Calu3 (cell line): ENCODE measurements at regions not wholly inside any gene's neighbourhood (a gene's known extent, or its start where the extent isn't known, plus 50 kb on each side); places are given as distances from the start of the nearest gene placed in this dataset.

Source experiments
- BruUV-seq: library from RNA; stranded (reverse); fragments of 400-500 nt; replicated peaks from 2 replicates; lab custom pipeline; 2021; lab: Mats Ljungman, UMichigan
- CTCF ChIA-PET: fragments of 300-600 bp; sonication (Branson Sonifier 250); formaldehyde crosslinking; loops from one replicate; lab custom pipeline; 2022; ENCODE audit warnings: antibody characterized with exemption; lab: Charles Lee
- DNase-seq: peaks from one replicate; pipeline ENCODE4 v3.0.0; 2022
- H3K27ac Mint-ChIP-seq: one replicate; pipeline ENCODE4 v1.8.0; 2022; ENCODE audit warnings: mixed read lengths; ENCODE audit not compliant: unreplicated experiment
- H3K27me3 Mint-ChIP-seq: one replicate; pipeline ENCODE4 v1.8.0; 2022; ENCODE audit warnings: mixed read lengths; ENCODE audit not compliant: unreplicated experiment
- H3K36me3 Mint-ChIP-seq: one replicate; pipeline ENCODE4 v1.8.0; 2022; ENCODE audit warnings: mild to moderate bottlenecking, moderate library complexity, mixed read lengths; ENCODE audit not compliant: insufficient read depth, unreplicated experiment
- H3K4me1 Mint-ChIP-seq: one replicate; pipeline ENCODE4 v1.8.0; 2022; ENCODE audit warnings: mild to moderate bottlenecking, low read depth, mixed read lengths; ENCODE audit not compliant: unreplicated experiment
- H3K4me3 Mint-ChIP-seq: one replicate; pipeline ENCODE4 v1.8.0; 2022; ENCODE audit warnings: mild to moderate bottlenecking, low read depth, moderate library complexity, mixed read lengths; ENCODE audit not compliant: unreplicated experiment
- H3K9me3 Mint-ChIP-seq: one replicate; pipeline ENCODE4 v1.8.0; 2022; ENCODE audit warnings: low read depth, mixed read lengths; ENCODE audit not compliant: unreplicated experiment
- intact Hi-C: fragments of 100-400 bp; cut with micrococcal nuclease; formaldehyde crosslinking; loops from one replicate; pipeline ENCODE4 v1.10.0; 2022; ENCODE audit not compliant: unreplicated experiment
- TF ChIP-seq, protein P1 (sequence below): fragments of 200-600 bp; IDR thresholded peaks from one replicate; pipeline ENCODE4 v1.8.0; 2022; ENCODE audit warnings: antibody characterized with exemption; ENCODE audit not compliant: unreplicated experiment

DNA sequence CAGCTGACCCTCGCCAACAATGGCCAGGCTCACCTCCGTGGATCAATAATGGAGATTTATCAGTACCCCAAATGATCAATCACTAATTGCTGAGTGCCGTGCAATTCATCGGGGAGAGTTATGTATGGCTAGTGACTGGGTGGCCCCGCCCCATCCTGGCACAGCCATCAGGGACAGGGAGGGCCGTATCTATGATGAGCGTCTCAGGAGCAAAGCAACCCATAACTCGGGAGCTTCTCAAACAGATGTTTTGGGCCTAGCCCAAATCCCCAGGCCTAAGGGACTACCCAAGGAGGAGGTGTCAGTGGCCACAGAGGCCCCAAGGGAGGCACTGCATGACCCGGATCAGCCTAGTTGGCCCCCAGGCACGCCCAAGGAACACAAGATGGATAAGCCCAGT lies 180.0 kb upstream of the LINGO1 start:
- Mint-ChIP-seq H3K36me3 (no peaks in the 10 kb centered on the region), H3K27ac (no peak overlapping the region), H3K9me3 (no peaks in the 10 kb centered on the region), H3K27me3 (peaks cover 94% of the 10 kb centered on the region), H3K4me1 (no peaks in the 10 kb centered on the region), H3K4me3 (no peak overlapping the region)
- TF ChIP-seq, protein P1, sequence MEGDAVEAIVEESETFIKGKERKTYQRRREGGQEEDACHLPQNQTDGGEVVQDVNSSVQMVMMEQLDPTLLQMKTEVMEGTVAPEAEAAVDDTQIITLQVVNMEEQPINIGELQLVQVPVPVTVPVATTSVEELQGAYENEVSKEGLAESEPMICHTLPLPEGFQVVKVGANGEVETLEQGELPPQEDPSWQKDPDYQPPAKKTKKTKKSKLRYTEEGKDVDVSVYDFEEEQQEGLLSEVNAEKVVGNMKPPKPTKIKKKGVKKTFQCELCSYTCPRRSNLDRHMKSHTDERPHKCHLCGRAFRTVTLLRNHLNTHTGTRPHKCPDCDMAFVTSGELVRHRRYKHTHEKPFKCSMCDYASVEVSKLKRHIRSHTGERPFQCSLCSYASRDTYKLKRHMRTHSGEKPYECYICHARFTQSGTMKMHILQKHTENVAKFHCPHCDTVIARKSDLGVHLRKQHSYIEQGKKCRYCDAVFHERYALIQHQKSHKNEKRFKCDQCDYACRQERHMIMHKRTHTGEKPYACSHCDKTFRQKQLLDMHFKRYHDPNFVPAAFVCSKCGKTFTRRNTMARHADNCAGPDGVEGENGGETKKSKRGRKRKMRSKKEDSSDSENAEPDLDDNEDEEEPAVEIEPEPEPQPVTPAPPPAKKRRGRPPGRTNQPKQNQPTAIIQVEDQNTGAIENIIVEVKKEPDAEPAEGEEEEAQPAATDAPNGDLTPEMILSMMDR, result no peak
- DNase-seq, result no peak
- CTCF ChIA-PET, result no interaction called here
- no TSS peak for BruUV-seq
- intact Hi-C loops, result no loop called here

DNA sequence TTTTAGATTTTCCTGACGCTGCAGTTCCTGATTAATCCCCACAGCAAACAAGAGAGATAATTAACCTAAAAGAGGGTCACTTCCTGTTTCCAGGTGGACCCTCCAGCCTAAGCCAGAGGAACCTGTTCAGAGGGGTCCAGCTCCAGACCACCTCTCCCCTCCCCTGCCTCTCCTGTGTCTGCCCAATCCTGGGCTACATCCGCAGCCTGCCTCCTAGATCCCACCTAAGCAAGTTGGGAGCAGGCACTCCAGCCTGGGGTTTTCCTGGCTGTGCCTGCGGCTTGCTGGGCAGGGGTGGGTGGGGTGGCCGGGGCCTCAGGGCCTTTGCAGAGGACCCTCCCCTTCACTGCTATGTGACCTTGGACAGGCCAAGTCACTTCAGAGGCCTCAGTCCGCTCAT lies 178.6 kb upstream of the LINGO1 start:
- Mint-ChIP-seq H3K4me3 (no peak overlapping the region), H3K9me3 (no peaks in the 10 kb centered on the region), H3K4me1 (no peaks in the 10 kb centered on the region), H3K27me3 (peaks cover 94% of the 10 kb centered on the region), H3K36me3 (no peaks in the 10 kb centered on the region), H3K27ac (no peak overlapping the region)
- DNase-seq, result no peak
- CTCF ChIA-PET, result interaction anchor here (0.7 kb wide), 1 partner anchor 24 kb away, joined by 5 read pairs; no protein-coding TSS in a partner anchor
- intact Hi-C loops, result no loop called here
- TF ChIP-seq, protein P1, result no peak
- BruUV-seq, result no TSS peak

DNA sequence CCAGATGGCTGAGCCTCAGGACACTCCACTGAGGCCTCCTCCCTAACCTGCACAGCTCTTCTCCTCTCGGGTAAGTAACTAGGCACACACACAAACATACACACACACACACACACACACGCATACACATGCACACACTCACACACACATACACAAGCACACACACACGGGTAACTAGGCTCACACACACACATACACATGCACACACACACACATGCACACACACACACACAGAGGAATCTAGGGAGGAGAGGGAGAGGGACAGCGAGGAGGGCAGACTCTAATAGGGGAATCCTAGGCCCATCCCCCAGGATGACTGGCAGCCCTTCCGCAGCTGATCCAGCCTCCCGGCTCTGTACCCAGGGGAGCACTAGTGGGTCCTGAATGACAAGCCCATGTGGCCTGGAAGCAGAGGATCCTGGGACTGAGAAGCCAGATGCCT lies 177.4 kb upstream of the LINGO1 start:
- Mint-ChIP-seq H3K27me3 (peaks cover 94% of the 10 kb centered on the region), H3K36me3 (no peaks in the 10 kb centered on the region), H3K27ac (no peak overlapping the region), H3K4me3 (no peak overlapping the region), H3K4me1 (no peaks in the 10 kb centered on the region), H3K9me3 (no peaks in the 10 kb centered on the region)
- TF ChIP-seq, protein P1, result no peak
- CTCF ChIA-PET, result interaction anchor here (0.7 kb wide), 1 partner anchor 749 kb away, joined by 8 read pairs; no protein-coding TSS in a partner anchor
- no peak for DNase-seq
- intact Hi-C loops, result no loop called here
- no TSS peak for BruUV-seq

DNA sequence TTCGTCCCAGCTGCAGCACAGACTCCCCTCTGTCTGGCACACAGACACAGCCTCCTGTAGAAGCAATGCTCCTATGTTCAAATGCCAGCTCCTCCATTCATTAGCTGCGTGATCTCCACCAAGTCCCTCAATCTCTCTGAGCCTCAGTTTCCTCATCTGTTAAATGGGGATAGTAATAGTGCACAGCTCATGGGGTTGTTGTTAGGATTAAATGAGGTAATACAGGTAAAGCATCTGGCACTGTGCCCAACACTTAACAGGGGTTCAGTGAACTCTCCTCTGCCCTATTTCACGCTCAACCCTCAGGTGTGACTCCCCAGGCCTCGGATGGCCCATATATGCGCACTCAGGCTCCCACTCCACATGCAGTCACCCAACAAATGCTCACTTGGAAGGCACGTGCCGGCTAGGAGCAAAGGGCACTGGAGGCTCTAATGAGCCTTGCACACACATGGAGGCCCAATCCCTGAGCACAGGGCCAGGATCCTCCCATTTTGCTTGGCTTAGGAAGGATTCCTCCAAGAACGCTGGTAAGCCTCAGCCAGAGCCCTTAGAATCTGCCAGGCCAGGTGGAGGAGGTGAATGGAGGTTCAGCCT lies 176.0 kb upstream of the LINGO1 start:
- no peak for DNase-seq
- intact Hi-C loops, result no loop called here
- no peak overlapping the region for H3K4me3 Mint-ChIP-seq
- H3K36me3 Mint-ChIP-seq, result no peaks in the 10 kb centered on the region
- CTCF ChIA-PET, result no interaction called here
- BruUV-seq, result no TSS peak
- H3K27ac Mint-ChIP-seq, result no peak overlapping the region
- peaks cover 88% of the 10 kb centered on the region for H3K27me3 Mint-ChIP-seq
- TF ChIP-seq, protein P1, result no peak
- no peaks in the 10 kb centered on the region for H3K4me1 Mint-ChIP-seq
- no peaks in the 10 kb centered on the region for H3K9me3 Mint-ChIP-seq
